ENCODE measurements at regions not wholly inside any gene's neighbourhood (a gene's known extent, or its start where the extent isn't known, plus 50 kb on each side); places are given as distances from the start of the nearest gene placed in this dataset.

DNA sequence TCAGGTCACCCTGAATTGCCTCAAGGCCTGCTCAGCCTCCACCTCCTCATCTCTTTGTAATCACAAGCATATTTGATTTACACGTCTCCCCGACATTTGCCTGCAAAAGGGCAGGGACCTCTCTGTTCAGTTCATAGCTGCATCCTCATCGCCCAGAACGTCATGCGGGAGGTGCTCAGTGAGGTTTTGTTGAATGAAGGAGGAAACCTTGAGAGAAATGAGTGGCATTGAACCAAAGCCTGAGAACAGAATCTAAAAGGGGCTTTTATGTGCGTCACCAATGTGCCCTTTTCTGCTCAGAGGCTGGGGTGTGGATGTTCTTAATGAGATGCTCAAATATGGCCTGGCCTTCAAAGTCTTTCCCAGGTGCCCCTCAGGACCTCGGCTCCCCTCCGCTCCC is 50.0 kb upstream of the LHX5 start:
- TF ChIP-seq, protein P1, sequence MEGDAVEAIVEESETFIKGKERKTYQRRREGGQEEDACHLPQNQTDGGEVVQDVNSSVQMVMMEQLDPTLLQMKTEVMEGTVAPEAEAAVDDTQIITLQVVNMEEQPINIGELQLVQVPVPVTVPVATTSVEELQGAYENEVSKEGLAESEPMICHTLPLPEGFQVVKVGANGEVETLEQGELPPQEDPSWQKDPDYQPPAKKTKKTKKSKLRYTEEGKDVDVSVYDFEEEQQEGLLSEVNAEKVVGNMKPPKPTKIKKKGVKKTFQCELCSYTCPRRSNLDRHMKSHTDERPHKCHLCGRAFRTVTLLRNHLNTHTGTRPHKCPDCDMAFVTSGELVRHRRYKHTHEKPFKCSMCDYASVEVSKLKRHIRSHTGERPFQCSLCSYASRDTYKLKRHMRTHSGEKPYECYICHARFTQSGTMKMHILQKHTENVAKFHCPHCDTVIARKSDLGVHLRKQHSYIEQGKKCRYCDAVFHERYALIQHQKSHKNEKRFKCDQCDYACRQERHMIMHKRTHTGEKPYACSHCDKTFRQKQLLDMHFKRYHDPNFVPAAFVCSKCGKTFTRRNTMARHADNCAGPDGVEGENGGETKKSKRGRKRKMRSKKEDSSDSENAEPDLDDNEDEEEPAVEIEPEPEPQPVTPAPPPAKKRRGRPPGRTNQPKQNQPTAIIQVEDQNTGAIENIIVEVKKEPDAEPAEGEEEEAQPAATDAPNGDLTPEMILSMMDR (IDR thresholded peaks at IDR 0.05), result no peak
- no peak for TF ChIP-seq POLR2A (IDR thresholded peaks at IDR 0.05)
